ENCODE measurements at regions not wholly inside any gene's neighbourhood (a gene's known extent, or its start where the extent isn't known, plus 50 kb on each side); places are given as distances from the start of the nearest gene placed in this dataset.

DNA sequence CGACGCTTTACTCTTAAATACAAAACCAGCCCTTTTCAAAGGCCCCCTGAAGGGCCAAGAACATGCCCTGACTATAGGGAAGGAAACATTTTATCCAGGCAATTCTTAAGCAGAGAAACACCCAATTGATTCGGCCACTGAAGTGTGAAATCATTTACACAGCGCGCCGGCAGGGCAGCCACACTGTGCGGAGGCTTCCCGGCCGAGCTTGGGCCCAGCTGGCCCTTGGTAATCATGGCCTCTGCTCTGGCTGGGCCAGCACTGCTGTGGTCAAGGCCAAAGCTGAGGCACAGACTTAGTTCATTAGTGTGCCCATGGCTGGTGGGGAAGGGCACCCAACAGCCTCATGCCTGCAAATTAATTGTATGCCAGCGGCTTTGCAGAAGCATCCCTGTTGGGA, 143.7 kb upstream of the HABP2 start:
- FAIRE-seq: no peak
- H3K79me2 ChIP-seq (ENCODE audit: control insufficient read depth, insufficient read depth, low read length): no peaks in the 10 kb centered on the region
- H3K4me1 ChIP-seq (replicated peaks in 1 of 2; ENCODE audit: control insufficient read depth in 2 of 2, insufficient read depth in 2 of 2, low read length in 2 of 2): no peaks in the 10 kb centered on the region
- H3K27me3 ChIP-seq (ENCODE audit: control insufficient read depth in 2 of 2, insufficient read depth in 2 of 2, low read length in 2 of 2): no peaks in the 10 kb centered on the region
- intact Hi-C loops (cut with micrococcal nuclease) (no loop called here), in situ Hi-C loops (cut with MboI) (no loop called here)
- H3K9ac ChIP-seq (ENCODE audit: insufficient read depth in 1 of 2, low read depth in 2 of 2, low read length in 2 of 2): no peak overlapping the region
- H2AFZ ChIP-seq (ENCODE audit: low read depth, low read length): no peak overlapping the region
- no TSS peak for BruUV-seq (replicated peaks)
- H4K20me1 ChIP-seq (replicated peaks; ENCODE audit: control insufficient read depth, insufficient read depth, low read length): no peaks in the 10 kb centered on the region
- no peak for ATAC-seq
- no peak for DNase-seq (ENCODE audit: extremely low read depth in 1 of 4, low spot score in 3 of 4)
- ChIA-PET POLR2A (no interaction called here), CTCF (ENCODE audit: low intra/inter-chr PET ratio) (no interaction called here)
- no peaks in the 10 kb centered on the region for H3K36me3 ChIP-seq (ENCODE audit: control insufficient read depth, insufficient read depth, low read length)
- no peak overlapping the region for H3K27ac ChIP-seq (ENCODE audit: extremely low read depth, low read depth, low read length)
- 0% methylated on average over 5 of the region's 10 CpGs for WGBS (ENCODE audit: insufficient coverage, low coverage, missing lambda C conversion rate)
- no peak overlapping the region for H3K4me3 ChIP-seq
- no peak overlapping the region for H3K4me2 ChIP-seq (ENCODE audit: insufficient read depth, low read length)
- H3K9me3 ChIP-seq (replicated peaks; ENCODE audit: control insufficient read depth, insufficient read depth, low read depth, low read length): no peaks in the 10 kb centered on the region
- no peak for TF ChIP-seq MNT (conservative IDR thresholded peaks at IDR 0.05)
- TF ChIP-seq, protein P1, sequence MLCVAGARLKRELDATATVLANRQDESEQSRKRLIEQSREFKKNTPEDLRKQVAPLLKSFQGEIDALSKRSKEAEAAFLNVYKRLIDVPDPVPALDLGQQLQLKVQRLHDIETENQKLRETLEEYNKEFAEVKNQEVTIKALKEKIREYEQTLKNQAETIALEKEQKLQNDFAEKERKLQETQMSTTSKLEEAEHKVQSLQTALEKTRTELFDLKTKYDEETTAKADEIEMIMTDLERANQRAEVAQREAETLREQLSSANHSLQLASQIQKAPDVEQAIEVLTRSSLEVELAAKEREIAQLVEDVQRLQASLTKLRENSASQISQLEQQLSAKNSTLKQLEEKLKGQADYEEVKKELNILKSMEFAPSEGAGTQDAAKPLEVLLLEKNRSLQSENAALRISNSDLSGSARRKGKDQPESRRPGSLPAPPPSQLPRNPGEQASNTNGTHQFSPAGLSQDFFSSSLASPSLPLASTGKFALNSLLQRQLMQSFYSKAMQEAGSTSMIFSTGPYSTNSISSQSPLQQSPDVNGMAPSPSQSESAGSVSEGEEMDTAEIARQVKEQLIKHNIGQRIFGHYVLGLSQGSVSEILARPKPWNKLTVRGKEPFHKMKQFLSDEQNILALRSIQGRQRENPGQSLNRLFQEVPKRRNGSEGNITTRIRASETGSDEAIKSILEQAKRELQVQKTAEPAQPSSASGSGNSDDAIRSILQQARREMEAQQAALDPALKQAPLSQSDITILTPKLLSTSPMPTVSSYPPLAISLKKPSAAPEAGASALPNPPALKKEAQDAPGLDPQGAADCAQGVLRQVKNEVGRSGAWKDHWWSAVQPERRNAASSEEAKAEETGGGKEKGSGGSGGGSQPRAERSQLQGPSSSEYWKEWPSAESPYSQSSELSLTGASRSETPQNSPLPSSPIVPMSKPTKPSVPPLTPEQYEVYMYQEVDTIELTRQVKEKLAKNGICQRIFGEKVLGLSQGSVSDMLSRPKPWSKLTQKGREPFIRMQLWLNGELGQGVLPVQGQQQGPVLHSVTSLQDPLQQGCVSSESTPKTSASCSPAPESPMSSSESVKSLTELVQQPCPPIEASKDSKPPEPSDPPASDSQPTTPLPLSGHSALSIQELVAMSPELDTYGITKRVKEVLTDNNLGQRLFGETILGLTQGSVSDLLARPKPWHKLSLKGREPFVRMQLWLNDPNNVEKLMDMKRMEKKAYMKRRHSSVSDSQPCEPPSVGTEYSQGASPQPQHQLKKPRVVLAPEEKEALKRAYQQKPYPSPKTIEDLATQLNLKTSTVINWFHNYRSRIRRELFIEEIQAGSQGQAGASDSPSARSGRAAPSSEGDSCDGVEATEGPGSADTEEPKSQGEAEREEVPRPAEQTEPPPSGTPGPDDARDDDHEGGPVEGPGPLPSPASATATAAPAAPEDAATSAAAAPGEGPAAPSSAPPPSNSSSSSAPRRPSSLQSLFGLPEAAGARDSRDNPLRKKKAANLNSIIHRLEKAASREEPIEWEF (CRISPR knock-in tag; IDR thresholded peaks at IDR 0.05): no peak
- TF ChIP-seq CBX1 (IDR thresholded peaks at IDR 0.05; ENCODE audit: low read depth): no peak
- no peak for TF ChIP-seq ZNF75A (CRISPR knock-in tag; IDR thresholded peaks at IDR 0.05)
- H3K9me1 ChIP-seq (ENCODE audit: control insufficient read depth, insufficient read depth, low read length): no peaks in the 10 kb centered on the region

Data from K562 (cell line).